HG03025 (cell line): ENCODE measurements at regions not wholly inside any gene's neighbourhood (a gene's known extent, or its start where the extent isn't known, plus 50 kb on each side); places are given as distances from the start of the nearest gene placed in this dataset.
"Not testable (repeated sequence)": the region's sequence is repeated elsewhere in the genome, so short reads cannot be mapped to it uniquely, and the experiment has no call there.

ENCODE experiments used
- ATAC-seq: cut with Tn5 transposase; IDR thresholded peaks from one replicate; pipeline ENCODE4 v1.9.1; 2021; ENCODE audit warnings: mild to moderate bottlenecking, moderate library complexity; ENCODE audit not compliant: unreplicated experiment, low FRiP score

GRCh38 chr7:112592565-112593263 is 111.9 kb downstream of the LSMEM1 start:
- ATAC-seq, result not testable (repeated sequence)

DNA sequence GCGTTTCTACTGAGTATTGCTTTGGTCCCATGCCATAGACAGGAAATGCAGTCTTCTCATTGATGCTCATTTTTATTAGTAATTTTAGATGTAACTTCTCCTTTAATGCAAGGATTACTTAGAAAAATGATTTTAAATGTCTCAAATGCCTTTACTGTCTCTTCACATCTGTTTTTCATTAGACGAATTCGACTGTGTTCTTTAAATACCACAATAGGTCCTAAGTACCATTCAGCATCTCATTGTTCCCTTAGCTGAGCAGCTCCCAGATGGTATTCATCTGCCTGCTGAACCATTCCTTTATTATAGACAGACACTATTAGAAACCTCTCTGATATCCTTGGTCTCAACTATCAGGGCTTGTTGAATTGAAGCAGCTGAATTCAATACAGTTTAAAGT is 113.6 kb downstream of the LSMEM1 start:
- ATAC-seq, result no peak

GRCh38 chr7:112596260-112596659 is 115.5 kb downstream of the LSMEM1 start:
- no peak for ATAC-seq

GRCh38 chr7:112596981-112597380 is 116.2 kb downstream of the LSMEM1 start:
- no peak for ATAC-seq

DNA sequence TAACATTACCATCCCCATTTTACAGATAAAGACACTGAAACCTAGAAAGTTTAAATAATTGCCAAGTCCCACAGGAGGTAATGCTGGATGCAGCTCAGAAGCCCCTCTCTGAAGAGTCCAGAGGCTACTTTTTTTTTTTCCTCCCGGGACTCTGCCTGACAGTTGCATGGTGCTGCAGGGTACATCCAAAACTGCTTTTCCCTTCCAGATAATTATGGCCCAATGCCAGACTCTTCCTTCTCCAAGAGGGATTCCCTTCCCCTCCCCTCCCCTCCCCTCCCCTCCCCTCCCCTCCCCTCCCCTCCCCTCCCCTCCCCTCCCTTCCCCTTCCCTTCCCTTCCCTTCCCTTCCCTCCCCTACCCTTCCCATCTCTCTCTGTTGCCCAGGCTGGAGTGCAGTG is 122.9 kb downstream of the LSMEM1 start:
- ATAC-seq, result no peak

- no peak for ATAC-seq
Measured at GRCh38 chr7:112610636-112611035, 129.8 kb downstream of the LSMEM1 start.

- no peak for ATAC-seq
Measured at GRCh38 chr7:112615701-112616100, 134.9 kb downstream of the LSMEM1 start.

DNA sequence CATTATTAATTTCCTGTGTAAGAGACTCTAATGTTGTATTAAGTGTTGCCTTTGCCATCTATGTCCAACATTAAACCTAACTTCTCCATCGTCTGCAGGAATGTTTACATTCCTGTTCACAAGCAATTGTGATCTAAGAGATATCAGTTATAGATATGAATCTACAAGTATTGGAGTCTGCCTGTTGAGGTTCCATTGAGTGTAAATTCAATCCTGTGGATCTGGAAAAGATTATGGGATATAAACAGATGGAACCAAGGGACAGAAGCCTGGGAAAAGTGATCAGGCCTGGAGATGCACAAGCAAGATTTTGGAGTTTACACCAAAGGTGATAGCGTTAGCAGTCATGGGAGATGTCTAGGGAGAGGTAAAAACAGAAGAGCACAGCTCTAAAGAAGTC is 135.5 kb downstream of the LSMEM1 start:
- no peak for ATAC-seq

DNA sequence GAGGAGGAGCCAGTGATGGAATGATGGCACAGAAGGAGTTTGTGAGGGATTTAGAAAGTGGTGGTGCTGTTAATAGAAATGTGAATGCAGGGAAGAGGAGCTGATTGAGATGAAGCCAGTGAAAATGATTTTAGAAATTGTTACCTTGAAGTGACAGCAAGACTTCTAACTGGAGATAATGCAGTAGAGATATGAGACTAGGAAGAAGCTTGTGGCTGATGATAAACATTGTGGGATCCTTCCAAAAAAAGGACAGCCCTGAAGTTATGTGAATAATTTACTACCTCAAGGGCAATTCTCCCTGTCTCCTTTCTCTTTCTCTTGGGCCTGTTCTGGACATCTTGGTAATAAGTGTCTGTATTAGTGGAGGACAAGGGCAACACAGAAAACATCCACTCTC is 138.6 kb downstream of the LSMEM1 start:
- no peak for ATAC-seq

- ATAC-seq, result no peak
Measured at GRCh38 chr7:112622159-112622715, 141.4 kb downstream of the LSMEM1 start.

- ATAC-seq, result no peak
Measured at GRCh38 chr7:112624416-112624815, 143.6 kb downstream of the LSMEM1 start.

DNA sequence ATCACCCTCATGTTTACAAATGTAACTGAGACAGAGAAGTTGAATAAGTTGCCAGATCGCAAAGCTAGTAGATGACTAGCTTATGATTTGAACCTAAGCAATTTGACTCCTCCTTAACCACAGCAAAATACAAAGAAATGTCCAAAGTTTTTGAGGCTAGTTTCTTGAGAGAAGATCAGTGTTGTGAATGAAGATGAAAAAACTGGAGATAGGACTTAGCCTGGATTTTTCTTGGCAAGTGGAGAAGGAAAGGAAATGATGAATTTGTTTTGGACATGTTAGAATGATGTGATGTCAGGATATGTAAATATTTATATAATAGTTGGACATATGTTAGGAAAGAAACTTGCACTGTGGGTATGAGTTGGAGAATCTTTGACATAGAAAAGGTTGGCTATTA is 149.8 kb downstream of the LSMEM1 start:
- ATAC-seq, result no peak

GRCh38 chr7:112634107-112634506 is 153.3 kb downstream of the LSMEM1 start:
- no peak for ATAC-seq

- no peak for ATAC-seq
Measured at GRCh38 chr7:112635742-112636141, 154.5 kb downstream of the TMEM168 start.

- ATAC-seq, result no peak
Measured at GRCh38 chr7:112638675-112639400, 151.4 kb downstream of the TMEM168 start.

- no peak for ATAC-seq
Measured at GRCh38 chr7:112640685-112641084, 149.5 kb downstream of the TMEM168 start.

GRCh38 chr7:112646783-112647182 is 143.4 kb downstream of the TMEM168 start:
- ATAC-seq, result no peak

DNA sequence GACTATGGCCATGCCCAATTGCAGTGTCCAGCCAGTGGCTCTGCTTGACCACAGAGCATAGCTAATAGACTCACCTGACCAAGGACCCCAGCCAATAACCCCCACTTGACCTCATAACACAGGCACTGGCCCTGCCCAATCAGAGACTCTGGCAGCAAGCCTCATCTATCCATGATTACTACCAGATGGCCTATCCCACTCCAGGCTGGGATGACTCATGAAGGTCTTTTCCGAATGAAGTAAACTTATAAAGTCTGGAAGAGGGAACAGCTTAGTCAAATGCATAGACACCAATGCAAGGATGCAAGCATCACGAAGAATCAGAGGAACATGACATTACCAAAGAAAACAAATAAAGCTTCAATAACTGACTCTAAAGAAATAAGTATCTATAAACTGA is 141.4 kb downstream of the TMEM168 start:
- ATAC-seq, result no peak

- no peak for ATAC-seq
Measured at GRCh38 chr7:112649560-112649959, 140.6 kb downstream of the TMEM168 start.

- ATAC-seq, result no peak
Measured at GRCh38 chr7:112654322-112655216, 135.6 kb downstream of the TMEM168 start.

DNA sequence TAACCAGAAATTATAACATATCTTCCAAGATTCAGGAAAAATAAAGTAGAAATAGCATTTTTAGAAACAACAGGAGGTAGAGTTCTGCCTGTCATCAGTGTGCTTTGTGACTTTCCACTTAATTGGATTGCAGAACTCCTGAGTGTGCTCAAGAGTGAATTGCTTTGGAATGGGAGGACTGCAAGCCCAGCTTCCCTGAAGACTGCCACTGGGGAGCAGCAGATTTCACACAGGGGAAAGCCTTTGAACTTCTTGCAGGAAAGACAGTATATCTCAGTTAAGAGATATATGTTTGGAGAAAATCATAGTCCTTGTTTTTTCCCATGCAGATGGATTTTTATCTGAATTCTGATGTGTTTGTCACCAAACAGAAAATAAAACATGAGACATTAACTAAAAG is 124.5 kb downstream of the TMEM168 start:
- no peak for ATAC-seq
